Trophoblast cell (in vitro differentiated cells and primary cell): ENCODE measurements at regions not wholly inside any gene's neighbourhood (a gene's known extent, or its start where the extent isn't known, plus 50 kb on each side); places are given as distances from the start of the nearest gene placed in this dataset.

Experiments
- DNase-seq, 2 donors: peaks; one replicate each; pipeline ENCODE4 v3.0.0-alpha.2; 2016
- H2AFZ ChIP-seq: 2 replicates; pipeline ENCODE4 v1.6.1; 2013; ENCODE audit warnings: low read length, moderate library complexity, mild to moderate bottlenecking; ENCODE audit not compliant: insufficient read depth, poor library complexity
- H2AK5ac ChIP-seq: 2 replicates; pipeline ENCODE4 v1.6.1; 2013; ENCODE audit warnings: mild to moderate bottlenecking, low read length
- H2BK120ac ChIP-seq: 2 replicates; pipeline ENCODE4 v1.6.1; 2013; ENCODE audit warnings: low read length, mild to moderate bottlenecking, moderate library complexity; ENCODE audit not compliant: insufficient read depth, poor library complexity
- H2BK12ac ChIP-seq: 2 replicates; pipeline ENCODE4 v1.6.1; 2013; ENCODE audit warnings: mild to moderate bottlenecking, low read length, moderate library complexity
- H2BK5ac ChIP-seq: 2 replicates; pipeline ENCODE4 v1.6.1; 2013; ENCODE audit warnings: low read length, low read depth, moderate library complexity, mild to moderate bottlenecking; ENCODE audit not compliant: poor library complexity
- H3K14ac ChIP-seq: 2 replicates; pipeline ENCODE4 v1.6.1; 2013; ENCODE audit warnings: mild to moderate bottlenecking, low read length
- H3K18ac ChIP-seq: 2 replicates; pipeline ENCODE4 v1.6.1; 2013; ENCODE audit warnings: mild to moderate bottlenecking, low read length
- H3K23ac ChIP-seq: 2 replicates; pipeline ENCODE4 v1.6.1; 2013; ENCODE audit warnings: low read length
- H3K27ac ChIP-seq: 2 replicates; pipeline ENCODE4 v1.5.1; 2013; ENCODE audit warnings: low read depth, mild to moderate bottlenecking, inconsistent platforms, low read length, moderate library complexity
- H3K27me3 ChIP-seq: 2 replicates; pipeline ENCODE4 v1.6.1; 2013; ENCODE audit warnings: inconsistent platforms, mild to moderate bottlenecking, low read length, moderate library complexity; ENCODE audit not compliant: insufficient read depth
- H3K36me3 ChIP-seq, 2 experiments: 1 replicate in 1 of 2; 2 replicates in 1 of 2; pipeline ENCODE4 v1.6.1; 2013; ENCODE audit warnings: low read length in 2 of 2, mild to moderate bottlenecking in 2 of 2, moderate library complexity in 1 of 2; ENCODE audit not compliant: insufficient read depth in 2 of 2, control insufficient read depth in 1 of 2
- H3K4ac ChIP-seq: 2 replicates; pipeline ENCODE4 v1.6.1; 2013; ENCODE audit warnings: low read depth, mild to moderate bottlenecking, low read length, moderate library complexity
- H3K4me1 ChIP-seq, 2 experiments: 1 replicate in 1 of 2; 2 replicates in 1 of 2; pipeline ENCODE4 v1.6.1; 2013; ENCODE audit warnings: low read length in 2 of 2, mild to moderate bottlenecking in 2 of 2, moderate library complexity in 1 of 2; ENCODE audit not compliant: insufficient read depth in 2 of 2, control insufficient read depth in 1 of 2
- H3K4me2 ChIP-seq: 2 replicates; pipeline ENCODE4 v1.6.1; 2013; ENCODE audit warnings: inconsistent platforms, mild to moderate bottlenecking, low read length, moderate library complexity
- H3K4me3 ChIP-seq: 2 replicates; pipeline ENCODE4 v1.5.1; 2013; ENCODE audit warnings: mild to moderate bottlenecking, low read depth, low read length, inconsistent platforms
- H3K79me1 ChIP-seq: one replicate; pipeline ENCODE4 v1.6.1; 2013; ENCODE audit warnings: low read length
- H3K79me2 ChIP-seq: 2 replicates; pipeline ENCODE4 v1.6.1; 2013; ENCODE audit warnings: low read length, mild to moderate bottlenecking; ENCODE audit not compliant: control insufficient read depth, insufficient read depth, poor library complexity
- H3K9ac ChIP-seq: 2 replicates; pipeline ENCODE4 v1.6.1; 2013; ENCODE audit warnings: mild to moderate bottlenecking, low read length
- H3K9me3 ChIP-seq: 2 replicates; pipeline ENCODE4 v1.6.1; 2013; ENCODE audit warnings: low read depth, mild to moderate bottlenecking, control low read depth, inconsistent platforms, low read length; ENCODE audit not compliant: insufficient read depth
- H4K12ac ChIP-seq: 2 replicates; pipeline ENCODE4 v1.6.1; 2013; ENCODE audit warnings: low read depth, mild to moderate bottlenecking, low read length, moderate library complexity
- H4K8ac ChIP-seq: 2 replicates; pipeline ENCODE4 v1.6.1; 2013; ENCODE audit warnings: low read depth, mild to moderate bottlenecking, low read length, moderate library complexity
- H4K91ac ChIP-seq: one replicate; pipeline ENCODE4 v1.6.1; 2013; ENCODE audit warnings: low read depth, mild to moderate bottlenecking, low read length, moderate library complexity
- WGBS: extraction: QIAGEN DNeasy Blood & Tissue Kit; methylation state at CpG from one replicate; pipeline ENCODE4 v1.1.7; 2013; ENCODE audit warnings: missing lambda C conversion rate; ENCODE audit not compliant: insufficient read length, insufficient coverage; ENCODE audit errors: extremely low coverage; 5-methylcytosine and 5-hydroxymethylcytosine counted together

GRCh38 chr7:155879592-155879991, 67.3 kb upstream of the SHH start:
- Histone ChIP-seq H2BK120ac (no peak overlapping the region), H3K9me3 (peaks cover 2% of the 10 kb centered on the region), H3K18ac (no peak overlapping the region), H3K4ac (no peak overlapping the region), H2AK5ac (no peak overlapping the region), H3K79me1 (no peaks in the 10 kb centered on the region), H3K27ac (no peak overlapping the region), H3K27me3 (no peaks in the 10 kb centered on the region), H3K23ac (no peak overlapping the region), H2AFZ (no peak overlapping the region), H3K79me2 (no peaks in the 10 kb centered on the region), H3K4me2 (no peak overlapping the region), H2BK5ac (no peak overlapping the region), H4K12ac (no peak overlapping the region), H3K4me1 (no peaks in the 10 kb centered on the region), H3K9ac (no peak overlapping the region), H4K8ac (no peak overlapping the region), H2BK12ac (no peak overlapping the region), H3K14ac (no peak overlapping the region), H4K91ac (no peak overlapping the region), H3K4me3 (no peak overlapping the region), H3K36me3 (no peaks in the 10 kb centered on the region)
- no CpG with 5 or more reads among the region's 5 CpGs for WGBS
- no peak for DNase-seq

- no peaks in the 10 kb centered on the region for H3K79me1 ChIP-seq
- H3K4me1 ChIP-seq = no peaks in the 10 kb centered on the region
- H2BK120ac ChIP-seq = no peak overlapping the region
- H3K14ac ChIP-seq = no peak overlapping the region
- H4K12ac ChIP-seq = no peak overlapping the region
- H3K9me3 ChIP-seq = peaks cover 2% of the 10 kb centered on the region
- no peak overlapping the region for H3K23ac ChIP-seq
- no peaks in the 10 kb centered on the region for H3K36me3 ChIP-seq
- WGBS = no CpG with 5 or more reads among the region's 8 CpGs
- no peaks in the 10 kb centered on the region for H3K79me2 ChIP-seq
- no peak overlapping the region for H3K9ac ChIP-seq
- H3K18ac ChIP-seq = no peak overlapping the region
- no peak overlapping the region for H3K27ac ChIP-seq
- no peak for DNase-seq
- no peak overlapping the region for H2AFZ ChIP-seq
- no peak overlapping the region for H3K4me2 ChIP-seq
- H2AK5ac ChIP-seq = no peak overlapping the region
- H3K4ac ChIP-seq = no peak overlapping the region
- H3K4me3 ChIP-seq = no peak overlapping the region
- H2BK5ac ChIP-seq = no peak overlapping the region
- H2BK12ac ChIP-seq = no peak overlapping the region
- H4K91ac ChIP-seq = no peak overlapping the region
- no peak overlapping the region for H4K8ac ChIP-seq
- no peaks in the 10 kb centered on the region for H3K27me3 ChIP-seq
Measured at GRCh38 chr7:155878674-155879073, 66.4 kb upstream of the SHH start.

- H4K8ac ChIP-seq = no peak overlapping the region
- no peak overlapping the region for H2BK12ac ChIP-seq
- no peak overlapping the region for H3K14ac ChIP-seq
- WGBS = no CpG with 5 or more reads among the region's 11 CpGs
- no peaks in the 10 kb centered on the region for H3K79me2 ChIP-seq
- no peaks in the 10 kb centered on the region for H3K27me3 ChIP-seq
- no peak overlapping the region for H4K91ac ChIP-seq
- H3K18ac ChIP-seq = no peak overlapping the region
- no peak overlapping the region for H2BK120ac ChIP-seq
- no peaks in the 10 kb centered on the region for H3K4me1 ChIP-seq
- no peaks in the 10 kb centered on the region for H3K79me1 ChIP-seq
- H4K12ac ChIP-seq = no peak overlapping the region
- H2AK5ac ChIP-seq = no peak overlapping the region
- H3K9ac ChIP-seq = no peak overlapping the region
- no peak overlapping the region for H3K23ac ChIP-seq
- no peak overlapping the region for H3K27ac ChIP-seq
- no peak overlapping the region for H3K4ac ChIP-seq
- no peak for DNase-seq
- no peaks in the 10 kb centered on the region for H3K36me3 ChIP-seq
- no peak overlapping the region for H3K4me3 ChIP-seq
- H2BK5ac ChIP-seq = no peak overlapping the region
- H3K4me2 ChIP-seq = no peak overlapping the region
- H3K9me3 ChIP-seq = peaks cover 2% of the 10 kb centered on the region
- H2AFZ ChIP-seq = no peak overlapping the region
Measured at GRCh38 chr7:155878250-155878649, 66.0 kb upstream of the SHH start.

GRCh38 chr7:155877167-155877566, 64.9 kb upstream of the SHH start:
- H2BK12ac ChIP-seq = no peak overlapping the region
- H3K4me3 ChIP-seq = no peak overlapping the region
- H3K4me2 ChIP-seq = no peak overlapping the region
- H3K27me3 ChIP-seq = no peaks in the 10 kb centered on the region
- no peak overlapping the region for H3K18ac ChIP-seq
- no peak for DNase-seq
- H3K14ac ChIP-seq = no peak overlapping the region
- no peak overlapping the region for H2AFZ ChIP-seq
- no CpG with 5 or more reads among the region's 2 CpGs for WGBS
- H3K4ac ChIP-seq = no peak overlapping the region
- H3K79me2 ChIP-seq = no peaks in the 10 kb centered on the region
- no peak overlapping the region for H2AK5ac ChIP-seq
- no peak overlapping the region for H4K91ac ChIP-seq
- H3K36me3 ChIP-seq = no peaks in the 10 kb centered on the region
- H4K8ac ChIP-seq = no peak overlapping the region
- H3K27ac ChIP-seq = no peak overlapping the region
- H3K79me1 ChIP-seq = no peaks in the 10 kb centered on the region
- H4K12ac ChIP-seq = no peak overlapping the region
- peaks cover 2% of the 10 kb centered on the region for H3K9me3 ChIP-seq
- no peak overlapping the region for H3K9ac ChIP-seq
- no peaks in the 10 kb centered on the region for H3K4me1 ChIP-seq
- H2BK120ac ChIP-seq = no peak overlapping the region
- H3K23ac ChIP-seq = no peak overlapping the region
- H2BK5ac ChIP-seq = no peak overlapping the region
